Psoas muscle (tissue), 7 donors: ENCODE measurements at regions not wholly inside any gene's neighbourhood (a gene's known extent, or its start where the extent isn't known, plus 50 kb on each side); places are given as distances from the start of the nearest gene placed in this dataset.

Source experiments
- ATAC-seq, 4 donors: fragments of 200-7000 bp; cut with Tn5 transposase; one replicate each; pipeline ENCODE4 v1.9.1; 2020; ENCODE audit warnings: moderate library complexity in 3 of 4, mild to moderate bottlenecking in 2 of 4
- DNase-seq, 2 donors: peaks; one replicate each; pipeline ENCODE4 v3.0.0-alpha.2; 2020
- H3K27ac ChIP-seq: fragments of 200-600 bp; one replicate; pipeline ENCODE4 v1.8.0; 2022
- H3K27me3 ChIP-seq, 3 donors: fragments of 200-600 bp in 1 of 3; one replicate each; pipeline versions ENCODE4 v1.6.1 to v1.8.0; 2013 to 2022; ENCODE audit warnings: low read length in 2 of 3, mild to moderate bottlenecking in 2 of 3, moderate library complexity in 1 of 3; ENCODE audit not compliant: insufficient read depth in 3 of 3
- H3K36me3 ChIP-seq, 2 donors: fragments of 200-600 bp in 1 of 2; one replicate each; pipeline versions ENCODE4 v1.6.1 to v1.8.0; 2013 to 2022; ENCODE audit warnings: low read depth in 1 of 2, mild to moderate bottlenecking in 1 of 2, moderate library complexity in 1 of 2; ENCODE audit not compliant: insufficient read depth in 1 of 2
- H3K4me1 ChIP-seq: fragments of 200-600 bp; one replicate; pipeline ENCODE4 v1.8.0; 2022
- H3K4me3 ChIP-seq: fragments of 200-600 bp; one replicate; pipeline ENCODE4 v1.8.0; 2022; ENCODE audit warnings: mild to moderate bottlenecking
- H3K9me3 ChIP-seq: fragments of 200-600 bp; one replicate; pipeline ENCODE4 v1.8.0; 2022
- WGBS, 3 donors: extraction: QIAGEN DNeasy Blood & Tissue Kit; methylation state at CpG; one replicate each; pipeline versions ENCODE4 v1.1.6 to v1.1.7; 2013; 5-methylcytosine and 5-hydroxymethylcytosine counted together
- intact Hi-C, 2 donors: fragments of 100-400 bp; cut with DNase I; formaldehyde crosslinking; loops; one replicate each; pipeline versions ENCODE4 v1.11.0 to v1.14.2; 2022
- TF ChIP-seq, protein P1 (sequence below): fragments of 200-600 bp; IDR thresholded peaks from one replicate; pipeline ENCODE4 v1.8.0; 2022; ENCODE audit warnings: antibody characterized with exemption
- donor health status: healthy with polysubstance abuse.
- donor health status: DM: no; HTN: no; CAD: no; lungs with moderate emphysema.
- donor health status: Bipolar disorder and iron deficiency.
- donor health status: healthy.
- donor health status: DM: yes; HTN: yes; CAD: no.
- donor health status: DM: no; HTN: no; CAD: no.
- donor health status: DM: yes; HTN: yes; CAD: no.

DNA sequence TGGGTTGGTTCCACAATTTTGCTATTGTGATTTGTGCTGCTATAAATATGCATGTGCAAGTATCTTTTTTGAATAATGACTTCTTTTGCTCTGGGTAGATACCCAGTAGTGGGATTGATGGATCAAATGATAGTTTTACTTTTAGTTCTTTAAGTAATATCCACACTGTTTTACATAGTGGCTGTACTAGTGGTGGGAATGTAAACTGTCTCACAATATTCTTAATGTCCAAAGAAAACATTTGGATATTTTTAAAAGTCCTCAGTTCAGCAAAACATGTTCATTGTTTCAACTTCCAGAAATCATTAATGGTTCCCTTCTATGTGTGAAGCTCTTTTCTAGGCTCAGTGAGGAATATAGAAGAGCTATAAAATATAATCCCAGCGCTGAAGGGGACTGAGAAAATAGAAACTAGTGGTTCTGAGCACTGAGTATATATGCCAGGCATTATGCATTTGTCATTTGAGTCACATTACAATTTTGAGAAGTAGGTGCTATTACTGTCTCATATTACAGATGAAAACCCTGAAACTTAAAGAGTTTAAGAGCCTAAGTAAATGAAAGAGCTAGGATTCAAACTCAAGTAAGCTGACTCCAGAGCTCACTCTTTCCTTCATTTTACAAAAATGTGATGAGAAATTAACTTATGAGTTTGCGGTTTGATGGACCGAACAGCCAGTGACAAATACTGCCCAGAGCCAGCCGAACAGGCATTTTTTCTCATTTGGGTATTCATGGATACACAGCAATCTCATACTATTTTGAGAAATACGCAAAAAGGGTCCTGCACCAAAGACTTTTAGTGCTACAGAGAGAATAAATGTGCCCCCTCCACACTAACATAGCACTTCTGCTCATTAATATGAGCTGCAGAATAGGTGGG is 250.1 kb downstream of the TBX18 start:
- Histone ChIP-seq H3K27ac (no peak overlapping the region), H3K4me1 (no peaks in the 10 kb centered on the region), H3K9me3 (no peaks in the 10 kb centered on the region), H3K36me3 (no peaks in the 10 kb centered on the region), H3K4me3 (no peak overlapping the region), H3K27me3 (no peaks in the 10 kb centered on the region)
- TF ChIP-seq, protein P1, sequence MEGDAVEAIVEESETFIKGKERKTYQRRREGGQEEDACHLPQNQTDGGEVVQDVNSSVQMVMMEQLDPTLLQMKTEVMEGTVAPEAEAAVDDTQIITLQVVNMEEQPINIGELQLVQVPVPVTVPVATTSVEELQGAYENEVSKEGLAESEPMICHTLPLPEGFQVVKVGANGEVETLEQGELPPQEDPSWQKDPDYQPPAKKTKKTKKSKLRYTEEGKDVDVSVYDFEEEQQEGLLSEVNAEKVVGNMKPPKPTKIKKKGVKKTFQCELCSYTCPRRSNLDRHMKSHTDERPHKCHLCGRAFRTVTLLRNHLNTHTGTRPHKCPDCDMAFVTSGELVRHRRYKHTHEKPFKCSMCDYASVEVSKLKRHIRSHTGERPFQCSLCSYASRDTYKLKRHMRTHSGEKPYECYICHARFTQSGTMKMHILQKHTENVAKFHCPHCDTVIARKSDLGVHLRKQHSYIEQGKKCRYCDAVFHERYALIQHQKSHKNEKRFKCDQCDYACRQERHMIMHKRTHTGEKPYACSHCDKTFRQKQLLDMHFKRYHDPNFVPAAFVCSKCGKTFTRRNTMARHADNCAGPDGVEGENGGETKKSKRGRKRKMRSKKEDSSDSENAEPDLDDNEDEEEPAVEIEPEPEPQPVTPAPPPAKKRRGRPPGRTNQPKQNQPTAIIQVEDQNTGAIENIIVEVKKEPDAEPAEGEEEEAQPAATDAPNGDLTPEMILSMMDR = no peak
- DNase-seq (no peak), ATAC-seq (no peak)
- intact Hi-C loops = no loop called here
- 33 to 53% (median 34%) methylated on average over 5 of the region's 5 CpGs for WGBS, 3 donors

DNA sequence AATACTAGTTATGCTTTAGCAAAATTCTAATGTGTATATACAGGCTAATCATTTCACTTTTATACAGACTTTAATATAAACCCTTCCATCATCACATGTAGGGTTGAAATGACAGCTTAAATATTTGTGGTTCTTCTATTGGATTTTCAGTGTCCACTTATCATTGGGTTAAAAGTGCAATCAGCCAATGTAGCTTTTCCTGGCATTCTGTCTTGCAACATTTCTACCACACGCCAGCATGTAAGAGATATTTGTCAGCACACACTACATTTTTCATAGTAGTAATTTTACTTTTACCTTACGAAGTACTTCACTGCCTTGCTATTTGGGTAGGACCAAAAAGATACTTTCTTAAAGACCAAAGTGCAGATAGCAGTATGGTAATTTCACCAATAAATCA is 252.0 kb downstream of the TBX18 start:
- H3K9me3 ChIP-seq = no peaks in the 10 kb centered on the region
- H3K27ac ChIP-seq = no peak overlapping the region
- TF ChIP-seq, protein P1 = no peak
- WGBS, 3 donors = 73 to 81% (median 74%) methylated on average over 2 of the region's 2 CpGs
- ATAC-seq = no peak
- H3K36me3 ChIP-seq = no peaks in the 10 kb centered on the region
- DNase-seq = no peak
- H3K27me3 ChIP-seq = no peaks in the 10 kb centered on the region
- intact Hi-C loops = no loop called here
- H3K4me1 ChIP-seq = no peaks in the 10 kb centered on the region
- no peak overlapping the region for H3K4me3 ChIP-seq

DNA sequence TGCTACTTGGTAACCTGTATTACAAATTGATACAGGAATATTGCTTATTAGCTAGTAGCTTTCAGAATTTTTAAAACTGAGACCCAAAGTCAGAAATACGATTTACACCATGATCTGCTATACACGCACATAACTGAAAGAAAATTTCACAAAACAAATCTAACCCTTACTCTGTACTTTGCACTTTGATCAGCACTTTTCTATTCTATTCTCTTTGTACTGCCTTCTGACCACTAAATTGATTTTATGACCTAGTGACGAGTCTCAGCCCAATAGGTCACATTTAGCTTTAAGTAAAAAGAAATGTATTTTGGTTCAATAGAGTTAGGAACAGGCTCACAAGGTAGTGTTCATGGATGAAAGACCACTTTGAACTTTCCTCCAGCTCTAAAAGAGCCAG is 252.5 kb downstream of the TBX18 start:
- H3K9me3 ChIP-seq = no peaks in the 10 kb centered on the region
- 73 to 92% (median 80%) methylated on average over 3 of the region's 3 CpGs for WGBS, 3 donors
- H3K4me1 ChIP-seq = no peaks in the 10 kb centered on the region
- no peak overlapping the region for H3K27ac ChIP-seq
- no peak overlapping the region for H3K4me3 ChIP-seq
- intact Hi-C loops = no loop called here
- H3K36me3 ChIP-seq = no peaks in the 10 kb centered on the region
- TF ChIP-seq, protein P1 = no peak
- no peaks in the 10 kb centered on the region for H3K27me3 ChIP-seq
- DNase-seq (no peak), ATAC-seq (no peak)

DNA sequence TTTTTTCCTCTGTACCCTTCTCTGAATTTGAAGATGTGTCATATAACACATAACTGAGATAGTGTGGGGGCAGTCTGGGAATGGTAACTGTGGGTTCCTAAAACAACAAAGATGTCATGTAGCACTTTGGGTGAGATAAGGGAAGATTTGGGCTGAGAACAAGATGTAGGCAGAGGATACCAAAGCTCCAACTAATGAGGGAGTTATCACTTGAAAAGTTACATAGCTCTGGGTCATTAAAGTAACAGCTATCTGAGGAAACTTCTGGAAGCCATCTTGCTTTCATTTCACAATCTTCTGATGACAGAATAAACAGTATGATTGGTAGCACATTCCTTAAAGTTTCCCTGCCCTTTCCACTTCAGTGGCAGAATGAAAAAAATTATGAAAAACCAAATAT is 255.4 kb downstream of the TBX18 start:
- intact Hi-C loops = no loop called here
- Histone ChIP-seq H3K9me3 (no peaks in the 10 kb centered on the region), H3K4me3 (no peak overlapping the region), H3K36me3 (no peaks in the 10 kb centered on the region), H3K27me3 (no peaks in the 10 kb centered on the region), H3K27ac (no peak overlapping the region), H3K4me1 (no peaks in the 10 kb centered on the region)
- TF ChIP-seq, protein P1 = no peak
- ATAC-seq = no peak
- DNase-seq = no peak

DNA sequence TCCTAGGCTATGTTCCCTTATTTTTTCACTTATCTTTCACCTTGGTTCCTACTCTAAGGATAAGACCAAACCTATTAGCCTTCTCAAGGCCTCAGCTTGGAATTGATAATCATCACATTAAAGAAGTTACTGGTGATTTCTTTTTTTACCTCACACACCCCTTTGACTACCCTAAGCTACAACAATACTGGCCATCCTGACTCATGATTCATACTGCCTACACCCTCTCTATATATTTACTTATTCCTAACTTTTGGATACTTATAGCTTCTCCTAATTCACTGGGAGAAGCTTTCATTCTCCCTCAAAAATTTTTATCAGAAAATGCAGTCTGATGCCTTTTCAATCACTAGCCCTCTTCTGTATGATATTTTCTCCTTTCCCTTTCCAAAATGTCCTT is 256.1 kb downstream of the TBX18 start:
- no peak overlapping the region for H3K4me3 ChIP-seq
- intact Hi-C loops = no loop called here
- H3K9me3 ChIP-seq = no peaks in the 10 kb centered on the region
- H3K27ac ChIP-seq = no peak overlapping the region
- TF ChIP-seq, protein P1 = no peak
- no peaks in the 10 kb centered on the region for H3K36me3 ChIP-seq
- no peaks in the 10 kb centered on the region for H3K27me3 ChIP-seq
- no peak for DNase-seq
- H3K4me1 ChIP-seq = no peaks in the 10 kb centered on the region
- ATAC-seq = no peak
